ENCODE measurements at regions not wholly inside any gene's neighbourhood (a gene's known extent, or its start where the extent isn't known, plus 50 kb on each side); places are given as distances from the start of the nearest gene placed in this dataset.
A peak's percentile ranks its signal among the peaks of the same experiment; 100 is the strongest.

DNA sequence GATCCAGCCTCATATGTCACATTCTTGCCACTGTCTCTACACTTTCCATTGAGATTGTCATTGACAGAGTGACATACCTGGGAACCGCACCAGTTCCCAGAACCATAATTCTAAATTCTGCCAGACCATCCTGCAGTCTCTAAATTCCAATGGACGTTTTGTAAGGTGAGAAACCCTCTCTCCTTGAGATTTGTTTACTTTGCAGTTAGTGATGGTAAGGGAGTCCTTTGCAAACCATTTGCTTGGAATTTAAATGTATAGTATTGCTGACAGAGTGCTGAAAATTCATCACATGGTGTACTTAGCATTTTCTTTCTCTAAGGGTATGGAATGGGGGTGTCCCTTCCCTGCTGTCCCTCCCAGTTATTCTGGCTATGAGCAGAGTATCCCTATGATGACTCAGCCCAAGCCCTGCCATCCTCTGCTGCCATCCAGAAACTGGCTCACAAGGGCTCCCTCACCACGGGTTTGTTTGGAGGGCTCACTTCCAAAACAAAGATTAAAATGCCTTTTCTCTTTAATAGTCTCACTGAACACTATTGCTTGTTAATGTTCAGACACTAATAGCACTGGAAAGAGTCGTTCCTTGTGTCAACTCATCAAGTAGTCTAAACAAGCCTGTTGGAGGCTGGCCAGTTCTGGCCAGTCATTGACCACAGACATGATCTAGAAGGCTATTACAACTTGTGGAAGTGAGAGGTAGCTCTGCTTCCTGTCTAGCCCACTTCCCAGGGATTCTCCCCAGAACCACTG, 129.0 kb upstream of the HMGA2 start:
- 40 to 61% methylated on average over 4 of the region's 4 CpGs for WGBS, 2 donors
- ATAC-seq (ENCODE audit: insufficient read depth, low FRiP score): peak; percentile 78
- no peaks in the 10 kb centered on the region for H3K36me3 ChIP-seq (ENCODE audit: control insufficient read depth in 4 of 4, insufficient read depth in 4 of 4, low read length in 4 of 4)
- no peak overlapping the region for H3K4me3 ChIP-seq
- TF ChIP-seq, protein P1, sequence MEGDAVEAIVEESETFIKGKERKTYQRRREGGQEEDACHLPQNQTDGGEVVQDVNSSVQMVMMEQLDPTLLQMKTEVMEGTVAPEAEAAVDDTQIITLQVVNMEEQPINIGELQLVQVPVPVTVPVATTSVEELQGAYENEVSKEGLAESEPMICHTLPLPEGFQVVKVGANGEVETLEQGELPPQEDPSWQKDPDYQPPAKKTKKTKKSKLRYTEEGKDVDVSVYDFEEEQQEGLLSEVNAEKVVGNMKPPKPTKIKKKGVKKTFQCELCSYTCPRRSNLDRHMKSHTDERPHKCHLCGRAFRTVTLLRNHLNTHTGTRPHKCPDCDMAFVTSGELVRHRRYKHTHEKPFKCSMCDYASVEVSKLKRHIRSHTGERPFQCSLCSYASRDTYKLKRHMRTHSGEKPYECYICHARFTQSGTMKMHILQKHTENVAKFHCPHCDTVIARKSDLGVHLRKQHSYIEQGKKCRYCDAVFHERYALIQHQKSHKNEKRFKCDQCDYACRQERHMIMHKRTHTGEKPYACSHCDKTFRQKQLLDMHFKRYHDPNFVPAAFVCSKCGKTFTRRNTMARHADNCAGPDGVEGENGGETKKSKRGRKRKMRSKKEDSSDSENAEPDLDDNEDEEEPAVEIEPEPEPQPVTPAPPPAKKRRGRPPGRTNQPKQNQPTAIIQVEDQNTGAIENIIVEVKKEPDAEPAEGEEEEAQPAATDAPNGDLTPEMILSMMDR (IDR thresholded peaks at IDR 0.05; ENCODE audit: control extremely low read depth, extremely low read depth): no peak
- H3K9me3 ChIP-seq (ENCODE audit: control insufficient read depth in 4 of 4, insufficient read depth in 3 of 4, low read length in 3 of 4): no peaks in the 10 kb centered on the region
- H3K9ac ChIP-seq (ENCODE audit: insufficient read depth in 1 of 2, low read length in 2 of 2): no peak overlapping the region
- no peak overlapping the region for H3K27ac ChIP-seq (ENCODE audit: low read depth in 1 of 2, low read length in 1 of 2)
- peaks cover 0 to 10% (median 7%) of the 10 kb centered on the region in 5 donors for H3K4me1 ChIP-seq (ENCODE audit: control insufficient read depth in 5 of 5, insufficient read depth in 5 of 5, low read length in 5 of 5)
- no peaks in the 10 kb centered on the region for H3K27me3 ChIP-seq (ENCODE audit: control insufficient read depth in 3 of 3, insufficient read depth in 3 of 3, low read length in 2 of 3)
- DNase-seq: peak; percentile 69 to 86 (median 80)

GRCh38 chr12:65696227-65696626, 128.1 kb upstream of the HMGA2 start:
- Histone ChIP-seq H3K27me3 (ENCODE audit: control insufficient read depth in 3 of 3, insufficient read depth in 3 of 3, low read length in 2 of 3) (no peaks in the 10 kb centered on the region), H3K36me3 (ENCODE audit: control insufficient read depth in 4 of 4, insufficient read depth in 4 of 4, low read length in 4 of 4) (no peaks in the 10 kb centered on the region), H3K4me3 (no peak overlapping the region), H3K4me1 (ENCODE audit: control insufficient read depth in 5 of 5, insufficient read depth in 5 of 5, low read length in 5 of 5) (peaks cover 0 to 10% (median 7%) of the 10 kb centered on the region in 5 donors), H3K9ac (ENCODE audit: insufficient read depth in 1 of 2, low read length in 2 of 2) (no peak overlapping the region), H3K9me3 (ENCODE audit: control insufficient read depth in 4 of 4, insufficient read depth in 3 of 4, low read length in 3 of 4) (no peaks in the 10 kb centered on the region), H3K27ac (ENCODE audit: low read depth in 1 of 2, low read length in 1 of 2) (no peak overlapping the region)
- DNase-seq: peak in 2 of 3 donors; percentile 13 to 22
- ATAC-seq (ENCODE audit: insufficient read depth, low FRiP score): no peak
- TF ChIP-seq, protein P1 (IDR thresholded peaks at IDR 0.05; ENCODE audit: control extremely low read depth, extremely low read depth): no peak

DNA sequence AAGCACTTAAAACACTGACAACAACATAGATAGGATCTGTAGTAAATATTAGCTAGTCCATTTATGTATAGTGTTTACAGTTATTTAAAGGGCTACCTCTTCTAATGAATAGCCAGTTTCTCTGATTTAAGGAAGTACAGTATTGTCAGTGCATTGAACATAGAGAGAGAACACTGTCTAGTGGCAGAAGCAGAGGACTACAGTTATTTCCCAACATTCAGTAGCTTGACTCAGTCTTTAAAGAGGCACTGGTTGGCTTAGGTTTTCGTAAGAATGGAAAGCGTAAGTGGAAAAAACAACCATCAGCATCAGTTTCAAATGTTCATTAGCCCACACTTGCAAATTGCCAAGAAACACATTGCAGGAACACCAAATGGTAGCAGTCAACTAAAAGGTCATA, 125.0 kb upstream of the HMGA2 start:
- no peaks in the 10 kb centered on the region for H3K9me3 ChIP-seq (ENCODE audit: control insufficient read depth in 4 of 4, insufficient read depth in 3 of 4, low read length in 3 of 4)
- H3K27me3 ChIP-seq (ENCODE audit: control insufficient read depth in 3 of 3, insufficient read depth in 3 of 3, low read length in 2 of 3): no peaks in the 10 kb centered on the region
- no peak overlapping the region for H3K27ac ChIP-seq (ENCODE audit: low read depth in 1 of 2, low read length in 1 of 2)
- H3K4me3 ChIP-seq: no peak overlapping the region
- 72 to 82% methylated on average over 2 of the region's 2 CpGs for WGBS, 2 donors
- DNase-seq: peak in 2 of 3 donors; percentile 22 to 45
- TF ChIP-seq, protein P1 (IDR thresholded peaks at IDR 0.05; ENCODE audit: control extremely low read depth, extremely low read depth): no peak
- H3K9ac ChIP-seq (ENCODE audit: insufficient read depth in 1 of 2, low read length in 2 of 2): no peak overlapping the region
- peak; percentile 55 for ATAC-seq (ENCODE audit: insufficient read depth, low FRiP score)
- H3K4me1 ChIP-seq (ENCODE audit: control insufficient read depth in 5 of 5, insufficient read depth in 5 of 5, low read length in 5 of 5): peaks cover 0 to 10% (median 7%) of the 10 kb centered on the region in 5 donors
- H3K36me3 ChIP-seq (ENCODE audit: control insufficient read depth in 4 of 4, insufficient read depth in 4 of 4, low read length in 4 of 4): no peaks in the 10 kb centered on the region
